LHCN-M2 (cell line): ENCODE measurements at regions not wholly inside any gene's neighbourhood (a gene's known extent, or its start where the extent isn't known, plus 50 kb on each side); places are given as distances from the start of the nearest gene placed in this dataset.

ENCODE experiments used
- DNase-seq: peaks from one replicate; pipeline ENCODE4 v3.0.0-alpha.2; 2012; ENCODE audit warnings: low read depth

DNA sequence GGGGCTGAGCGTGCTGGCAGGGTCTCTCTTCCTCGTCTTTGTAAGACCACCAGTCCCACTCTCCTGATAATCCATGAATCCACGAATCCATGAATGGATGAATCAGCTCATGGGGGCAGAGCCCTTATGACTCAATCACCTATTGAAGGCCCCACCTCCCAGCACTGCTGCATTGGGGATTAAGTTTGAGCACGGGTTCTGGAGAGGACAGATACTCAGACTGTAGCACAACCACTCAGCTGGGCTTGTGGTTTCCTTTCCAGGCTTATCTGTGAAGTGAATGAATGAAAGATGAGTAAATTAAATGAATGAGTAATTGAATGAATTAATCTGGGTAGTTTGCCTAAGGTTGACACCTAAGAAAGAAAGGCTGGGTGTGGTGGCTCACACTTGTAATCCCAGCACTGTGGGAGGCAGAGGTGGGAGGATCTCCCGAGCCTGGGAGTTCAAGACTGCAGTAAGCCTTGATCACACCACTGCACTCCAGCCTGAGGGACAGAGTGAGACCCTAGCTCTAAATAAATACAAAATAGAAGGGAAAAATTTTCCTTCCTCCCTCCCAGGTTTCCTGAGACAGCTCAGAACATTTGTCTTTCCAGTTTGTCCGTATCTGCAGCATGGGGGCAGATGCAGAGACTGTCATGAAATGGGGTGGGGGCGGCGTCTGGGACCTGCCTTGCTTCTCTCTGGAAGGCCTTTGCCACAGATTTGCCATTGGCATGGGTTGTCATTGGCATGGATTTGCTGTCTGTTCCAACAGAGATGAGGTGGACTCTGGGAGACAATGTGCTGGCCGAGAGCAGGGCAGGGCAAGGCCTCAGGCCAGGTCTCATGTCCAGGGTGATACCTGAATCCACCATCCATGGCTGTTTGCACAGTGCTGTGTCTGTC lies 187.7 kb upstream of the C1orf174 start:
- DNase-seq: no peak

DNA sequence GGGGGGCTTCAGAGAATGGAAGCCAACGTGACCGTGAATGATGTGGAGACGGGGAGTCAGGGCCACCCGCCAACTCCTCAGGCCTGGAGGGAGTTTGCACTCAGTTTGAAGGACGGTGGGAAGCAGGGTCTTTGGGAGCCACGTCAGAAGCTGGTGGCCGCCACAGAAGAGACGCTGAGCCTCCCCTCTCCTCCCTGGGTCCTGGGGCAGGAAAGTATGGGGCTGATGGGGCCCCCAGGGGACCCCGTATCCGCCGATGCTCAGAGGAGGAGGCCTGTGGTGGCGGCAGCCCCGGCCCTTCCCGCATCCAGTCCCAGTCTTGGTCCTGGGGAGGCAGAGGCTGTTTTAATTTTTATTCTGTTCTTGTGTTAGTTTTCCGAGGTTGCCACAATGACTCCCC lies 188.6 kb upstream of the C1orf174 start:
- no peak for DNase-seq

DNA sequence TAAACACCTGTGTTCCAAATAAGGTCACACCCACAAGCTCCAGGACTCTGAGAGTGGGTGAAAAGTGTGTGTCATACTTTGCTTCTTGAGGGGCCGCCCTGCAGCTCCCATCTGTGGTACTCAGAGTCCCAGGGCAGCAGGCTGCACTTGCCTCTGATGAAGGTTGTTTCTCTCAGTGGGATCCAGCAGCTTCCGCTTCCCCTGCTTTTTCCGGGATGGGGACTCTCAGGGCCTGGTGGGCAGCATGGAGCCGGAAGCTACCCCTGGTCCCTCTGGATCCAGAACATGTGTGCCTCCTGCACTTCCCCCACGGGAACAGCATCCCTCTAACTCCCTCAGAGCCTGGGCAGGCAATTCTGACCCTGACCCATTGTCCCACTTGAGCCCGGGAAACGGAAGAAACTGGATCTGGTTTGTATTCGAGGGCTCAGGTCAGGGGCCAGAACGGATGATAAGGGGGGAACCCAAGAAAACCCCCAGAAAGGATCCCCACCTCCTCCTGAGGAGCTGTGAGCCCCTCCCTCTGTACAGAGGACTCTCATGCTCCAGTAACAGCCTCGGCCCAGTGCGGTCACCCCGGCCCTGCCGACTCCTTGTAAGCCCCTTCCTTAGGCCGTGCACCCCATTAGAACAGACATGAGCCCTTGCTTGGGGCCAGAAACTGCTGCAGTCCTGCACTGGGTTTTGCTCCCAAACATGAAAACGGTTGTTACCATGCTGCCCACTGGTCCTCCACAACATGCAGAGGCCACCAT lies 189.5 kb upstream of the C1orf174 start:
- no peak for DNase-seq

DNA sequence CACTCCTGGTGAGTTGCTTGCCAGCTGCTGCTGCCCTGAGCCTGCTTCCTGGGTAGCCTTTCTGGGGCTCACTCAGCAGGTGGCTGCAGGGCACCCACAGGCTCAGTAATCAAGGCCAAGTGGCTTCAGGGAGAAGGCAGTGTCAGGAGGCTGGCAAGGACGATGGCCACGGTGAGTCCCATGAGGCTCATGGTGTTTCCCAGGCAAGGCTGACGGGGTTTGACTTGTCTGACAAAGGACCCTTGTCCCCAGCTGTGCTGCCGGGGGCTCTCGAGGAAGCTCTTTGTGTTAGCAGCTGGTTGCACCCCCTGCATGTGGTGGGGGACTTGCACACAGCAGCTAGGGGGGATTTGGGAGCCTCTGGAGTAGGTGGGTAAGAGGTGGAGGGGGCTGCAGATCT lies 190.5 kb upstream of the C1orf174 start:
- no peak for DNase-seq

DNA sequence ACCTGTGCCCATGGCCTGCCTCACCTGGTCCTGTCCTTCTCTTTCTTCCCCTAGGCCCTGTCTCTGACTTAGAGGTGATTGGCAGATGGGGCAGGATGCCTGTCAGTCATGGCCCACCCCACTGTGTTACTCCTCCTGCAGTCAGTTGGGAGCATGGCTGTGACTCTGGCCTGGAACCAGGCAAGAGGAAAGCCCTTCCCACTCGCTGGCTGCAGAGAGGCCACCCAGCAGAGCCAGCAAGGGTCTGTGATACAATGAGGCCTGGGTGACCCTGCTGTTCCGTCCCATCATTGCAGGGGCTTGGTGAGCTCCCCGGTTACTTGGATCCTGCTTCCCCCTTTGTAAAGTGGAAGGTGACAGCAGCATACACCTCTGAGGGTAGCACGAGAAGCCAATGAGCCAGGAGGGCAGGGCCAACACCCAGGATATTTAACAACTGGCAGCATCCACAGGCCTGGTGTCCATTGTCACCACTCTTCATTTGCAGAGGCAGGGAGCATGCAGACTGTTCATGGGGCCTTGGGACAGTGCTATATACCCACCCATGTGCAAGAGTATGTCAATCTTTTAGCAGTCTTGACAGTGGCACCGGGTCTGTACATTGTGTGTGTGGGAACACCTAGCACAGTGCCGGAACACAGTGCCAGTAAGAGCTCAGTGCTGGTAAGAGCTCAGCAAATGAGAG lies 191.0 kb upstream of the C1orf174 start:
- DNase-seq: no peak

DNA sequence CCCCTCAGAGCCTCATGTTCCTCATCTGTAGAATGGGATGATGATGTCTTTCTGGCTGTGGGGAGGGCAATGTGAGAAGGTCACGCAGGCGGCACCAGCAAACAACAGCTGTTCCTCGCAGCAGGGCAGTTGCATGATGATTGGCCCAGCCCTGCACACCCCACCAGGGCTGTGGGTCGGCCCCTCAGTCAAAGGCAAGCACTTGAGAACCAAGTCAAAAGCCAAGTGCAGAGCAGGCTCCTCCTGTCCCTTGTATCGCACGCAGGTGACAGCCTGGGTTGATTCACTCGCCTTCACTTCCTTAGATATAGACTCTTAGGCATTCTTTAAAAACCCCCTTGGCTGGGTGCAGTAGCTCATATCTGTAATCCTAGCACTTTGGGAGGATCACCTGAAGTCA lies 191.9 kb upstream of the C1orf174 start:
- DNase-seq: no peak

DNA sequence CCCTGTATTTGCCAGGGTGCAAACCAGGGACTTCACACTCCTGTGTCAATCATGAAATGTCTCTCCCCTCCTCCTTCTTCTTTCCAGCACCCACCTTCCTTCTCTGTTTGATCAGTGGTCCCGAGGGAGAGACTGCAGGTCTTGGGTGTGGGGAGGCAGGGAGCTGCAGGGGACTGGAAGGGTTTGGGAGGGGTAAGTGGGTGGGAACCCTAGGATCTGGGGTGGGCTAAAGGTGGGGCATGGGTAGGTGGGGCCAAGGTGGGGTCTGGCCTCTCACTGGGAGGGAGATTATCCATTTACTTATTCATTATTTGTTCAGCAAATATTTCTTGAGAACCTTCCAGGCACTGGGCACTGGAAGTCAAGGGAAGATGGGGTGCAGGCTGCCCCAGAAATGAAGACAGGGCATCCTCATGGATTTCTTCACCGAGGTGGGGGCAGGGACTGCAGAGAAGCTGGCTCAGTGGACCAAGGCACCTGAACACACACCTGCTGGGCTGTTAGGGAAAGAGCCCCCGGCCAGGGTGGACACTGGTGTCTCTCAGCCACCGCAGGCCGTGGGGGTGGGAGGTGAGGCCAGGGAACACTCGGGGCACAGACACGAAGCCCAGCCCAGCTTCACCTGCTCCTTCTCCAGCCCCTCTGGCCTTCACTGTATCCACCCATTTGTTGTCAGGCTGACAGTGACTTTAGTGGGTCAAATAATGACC lies 193.9 kb upstream of the C1orf174 start:
- DNase-seq: no peak

DNA sequence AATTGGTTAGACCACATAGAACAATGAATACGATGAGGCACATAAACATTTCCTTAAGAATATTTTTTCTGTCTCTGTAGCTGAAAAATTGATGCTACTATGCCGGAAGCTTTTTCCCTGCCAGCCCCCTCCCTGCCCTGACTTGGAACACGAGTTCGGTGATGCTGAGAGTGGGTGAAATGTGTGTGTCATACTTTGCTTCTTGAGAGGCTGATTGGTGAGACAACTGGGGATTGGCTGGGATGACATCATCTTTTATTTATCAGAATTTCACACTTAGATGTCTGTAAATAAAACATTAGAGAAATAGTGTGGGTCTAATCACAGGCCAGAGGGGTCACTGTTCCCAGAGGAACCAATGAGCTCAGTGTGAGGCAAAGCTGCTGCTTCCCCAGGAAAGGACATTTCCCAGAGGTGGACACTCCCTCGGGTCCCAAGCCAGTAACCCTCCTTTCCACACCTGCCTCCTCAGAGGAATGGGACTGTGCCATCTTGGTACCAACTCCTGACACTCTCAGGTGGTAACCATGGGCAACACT lies 195.4 kb upstream of the C1orf174 start:
- no peak for DNase-seq

DNA sequence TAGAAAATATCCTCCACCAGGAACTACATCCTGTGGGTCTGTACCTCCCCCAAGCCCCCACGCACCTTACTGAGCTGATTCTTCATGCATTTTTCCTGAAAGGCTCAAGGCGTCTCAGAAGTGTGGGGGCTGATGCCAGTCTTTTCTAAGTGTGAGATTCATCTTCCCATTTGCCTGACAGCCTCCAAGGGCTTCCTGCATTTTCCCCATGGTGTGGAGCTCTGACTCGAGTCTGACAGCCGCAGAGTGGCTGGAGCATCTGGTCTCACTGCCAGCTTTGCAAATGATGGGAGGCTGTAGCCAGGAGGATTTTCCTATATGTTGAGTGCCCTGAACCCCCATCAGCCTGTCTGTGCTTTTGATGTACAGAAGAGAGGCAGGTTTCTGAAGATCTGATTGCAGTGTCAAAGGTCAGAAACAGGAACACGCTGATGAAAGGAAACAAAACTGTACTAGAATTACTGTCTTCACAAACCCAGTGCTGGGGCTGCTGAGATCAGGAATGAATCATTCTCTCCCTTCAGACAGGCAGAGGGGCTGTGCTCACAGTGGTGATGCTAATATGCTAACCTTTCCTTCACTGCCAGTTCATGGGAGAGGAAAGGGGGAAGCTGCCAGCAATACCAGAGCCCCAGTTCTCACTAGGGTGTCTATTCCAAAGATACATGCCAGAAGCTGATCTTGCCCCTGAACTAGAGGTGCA lies 201.5 kb upstream of the C1orf174 start:
- no peak for DNase-seq

DNA sequence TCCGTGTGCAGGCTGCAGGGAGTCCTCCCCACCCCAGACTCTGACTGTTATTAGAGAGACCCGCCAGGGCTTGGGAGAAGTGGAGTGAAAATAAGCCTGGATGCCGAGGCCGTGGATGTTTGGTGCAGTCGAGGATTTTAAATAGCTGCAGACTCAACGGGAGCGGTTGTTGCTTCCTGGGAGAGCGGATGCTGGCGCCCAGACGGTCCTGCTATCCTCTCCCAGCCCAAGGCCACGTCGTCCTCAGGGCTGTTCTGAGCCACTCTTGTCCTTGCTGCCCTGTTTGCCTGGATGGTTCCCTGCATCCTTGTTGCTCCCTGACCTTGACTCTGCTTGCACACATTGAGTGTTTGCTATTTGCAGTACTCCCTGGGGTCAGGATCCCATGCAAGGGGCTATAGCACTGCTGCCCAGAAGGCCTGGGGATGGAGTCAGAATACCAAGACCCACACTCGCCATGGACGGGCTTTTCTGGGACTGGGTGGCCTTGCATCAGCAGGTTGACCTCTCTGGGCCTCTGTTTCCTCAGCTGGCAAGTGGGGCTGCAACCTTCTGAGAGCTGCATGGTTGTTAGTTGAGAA lies 205.3 kb upstream of the C1orf174 start:
- no peak for DNase-seq

DNA sequence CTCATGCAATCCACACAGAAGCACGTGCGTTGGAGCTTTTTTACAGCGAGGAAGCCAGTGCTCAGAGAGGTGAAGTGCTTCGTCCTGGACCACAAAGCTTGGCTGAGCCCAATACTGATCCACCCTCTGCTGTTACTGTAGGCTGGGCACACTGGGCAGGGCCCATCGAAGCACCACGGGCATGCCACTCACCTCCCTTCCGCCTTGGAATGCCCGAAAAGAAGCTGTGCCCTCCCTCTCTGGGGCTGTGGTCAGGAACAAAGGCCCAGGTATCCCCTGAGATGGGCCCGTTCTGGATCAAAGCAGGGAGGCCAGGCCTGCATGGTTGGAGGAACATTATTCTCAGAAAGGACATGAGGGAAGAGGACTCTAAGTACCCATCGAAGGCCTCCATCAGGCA lies 206.7 kb upstream of the C1orf174 start:
- no peak for DNase-seq

DNA sequence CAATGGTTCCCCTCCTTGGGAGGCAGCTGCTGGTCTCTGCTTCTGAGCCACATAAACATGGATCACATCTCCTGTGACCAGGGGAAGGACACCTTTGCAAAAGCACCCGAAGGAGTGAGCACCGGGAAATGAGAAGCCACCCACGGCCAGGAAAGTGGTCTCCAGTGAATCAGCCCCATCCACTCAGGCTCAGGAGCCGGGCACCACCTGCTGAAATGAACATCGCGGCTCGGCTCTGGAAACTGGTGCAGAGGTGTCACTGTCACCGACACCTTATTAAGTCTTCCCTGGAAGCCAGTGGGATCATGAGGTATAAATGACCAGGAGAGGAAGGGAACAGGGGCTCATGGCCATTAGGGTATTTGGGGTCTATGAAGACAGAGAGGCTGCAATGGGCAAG lies 207.2 kb upstream of the C1orf174 start:
- no peak for DNase-seq

DNA sequence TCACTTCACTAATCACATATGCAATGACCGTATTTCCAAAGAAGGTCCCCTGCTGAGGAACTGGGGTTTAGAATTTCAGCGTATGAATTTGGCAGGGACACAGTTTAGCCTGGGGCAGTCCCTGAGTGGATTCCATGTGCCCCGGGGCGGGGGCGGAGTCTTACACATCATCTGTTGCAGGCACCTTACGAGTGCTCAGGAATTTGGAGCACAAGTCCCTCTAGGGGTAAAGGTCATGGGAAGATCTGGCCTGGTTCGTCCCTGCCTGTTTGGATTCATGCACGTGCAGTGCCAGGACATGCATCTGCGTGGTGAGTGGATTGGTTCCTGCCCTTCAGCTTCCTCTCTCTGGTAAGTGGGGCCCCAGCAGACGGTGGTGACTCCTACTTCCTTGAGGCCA lies 208.3 kb upstream of the C1orf174 start:
- no peak for DNase-seq

DNA sequence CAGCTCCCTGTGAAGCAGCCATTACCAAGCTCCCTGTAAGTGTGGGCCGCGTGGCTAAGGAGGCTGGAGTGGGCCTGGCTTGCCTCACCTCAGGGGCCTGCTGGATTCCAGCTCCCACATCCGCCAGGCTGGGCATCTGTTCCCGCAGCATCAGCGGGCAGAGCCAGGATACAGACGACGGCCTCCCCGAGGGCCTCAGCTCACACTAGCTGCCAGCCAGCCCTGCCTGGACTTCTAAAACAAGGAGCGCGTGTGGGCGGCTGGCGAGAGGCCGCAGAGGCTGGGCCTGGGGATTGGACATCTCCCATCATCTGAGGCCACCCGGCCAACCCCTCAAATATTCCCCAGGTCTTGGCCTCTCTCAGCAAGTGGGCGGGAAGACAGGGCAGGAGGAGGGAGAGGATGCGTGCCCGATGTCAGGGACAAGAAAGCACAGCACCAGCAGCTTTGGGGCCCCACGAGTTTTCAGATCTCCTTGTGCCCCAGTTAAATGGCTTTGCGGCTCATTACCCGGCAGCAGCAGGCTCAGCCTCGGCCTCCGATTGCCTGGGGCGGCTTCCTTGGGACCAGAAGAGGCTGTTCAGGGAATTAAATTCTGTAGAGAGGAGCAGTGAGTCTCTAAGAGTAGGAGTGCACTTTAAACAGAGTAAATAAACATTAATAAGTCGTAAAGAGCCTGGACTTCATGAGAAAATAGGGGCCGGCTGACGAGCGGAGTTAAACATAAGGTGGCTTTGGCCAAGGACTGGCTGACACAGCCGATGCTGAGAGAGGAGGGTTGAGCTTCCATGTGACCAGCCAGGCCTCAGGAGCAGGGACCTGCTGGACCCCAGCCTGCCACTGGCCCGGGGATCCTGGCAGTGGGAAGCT lies 208.9 kb upstream of the C1orf174 start:
- no peak for DNase-seq

DNA sequence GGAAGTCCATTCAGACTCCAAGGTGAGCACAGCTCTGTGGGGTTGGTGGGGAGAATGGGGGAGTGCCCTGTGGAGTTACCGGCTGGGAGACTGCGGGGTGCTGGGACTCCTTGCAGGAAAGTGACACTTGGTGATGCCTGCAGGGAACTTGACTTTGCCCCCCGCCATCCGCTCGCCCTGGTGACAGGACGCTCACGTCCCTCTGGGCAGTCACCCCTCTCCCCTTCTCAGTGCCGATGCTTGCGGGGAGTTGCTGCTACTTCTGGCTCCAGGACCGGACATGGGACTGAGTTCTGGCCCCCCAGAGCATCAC lies 209.5 kb upstream of the C1orf174 start:
- DNase-seq: no peak

DNA sequence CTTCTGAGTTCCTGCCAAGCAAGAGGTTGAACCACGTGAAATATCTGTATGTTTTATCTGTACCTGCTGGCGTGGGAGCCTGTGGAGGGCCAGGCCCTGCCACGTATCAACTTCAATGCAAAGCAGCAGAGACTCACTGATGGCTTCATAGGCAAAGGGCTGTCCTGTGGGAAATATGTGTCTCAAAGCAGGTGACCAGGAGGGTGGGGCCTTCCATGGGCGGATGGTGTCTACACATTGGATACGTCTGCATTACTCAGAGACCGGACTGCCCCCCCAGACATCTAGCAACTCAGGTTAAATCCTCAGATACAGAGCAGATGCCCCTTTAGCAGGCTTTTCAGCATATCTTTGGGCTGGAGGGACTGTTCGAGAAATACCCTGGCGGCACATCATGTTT lies 210.8 kb upstream of the C1orf174 start:
- DNase-seq: no peak

DNA sequence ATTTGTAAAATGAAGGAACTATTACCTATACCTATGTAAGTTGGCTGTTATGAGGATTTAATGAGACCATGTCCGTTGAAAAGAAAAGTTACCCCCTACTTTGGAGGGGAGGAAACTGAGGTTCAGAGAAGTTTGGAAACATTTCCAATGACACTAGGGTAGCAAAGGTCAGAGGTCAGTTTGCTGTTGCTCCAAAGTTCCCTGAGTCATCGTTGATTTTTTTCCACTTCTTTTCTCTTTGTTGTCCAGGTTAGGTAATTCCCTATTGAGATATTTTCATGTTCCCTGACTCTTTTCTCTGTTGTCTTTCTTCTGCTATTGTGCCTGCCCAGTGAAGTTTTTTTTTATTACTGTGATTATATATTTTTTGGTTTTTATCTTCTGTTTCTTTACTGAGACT lies 213.8 kb upstream of the C1orf174 start:
- no peak for DNase-seq

DNA sequence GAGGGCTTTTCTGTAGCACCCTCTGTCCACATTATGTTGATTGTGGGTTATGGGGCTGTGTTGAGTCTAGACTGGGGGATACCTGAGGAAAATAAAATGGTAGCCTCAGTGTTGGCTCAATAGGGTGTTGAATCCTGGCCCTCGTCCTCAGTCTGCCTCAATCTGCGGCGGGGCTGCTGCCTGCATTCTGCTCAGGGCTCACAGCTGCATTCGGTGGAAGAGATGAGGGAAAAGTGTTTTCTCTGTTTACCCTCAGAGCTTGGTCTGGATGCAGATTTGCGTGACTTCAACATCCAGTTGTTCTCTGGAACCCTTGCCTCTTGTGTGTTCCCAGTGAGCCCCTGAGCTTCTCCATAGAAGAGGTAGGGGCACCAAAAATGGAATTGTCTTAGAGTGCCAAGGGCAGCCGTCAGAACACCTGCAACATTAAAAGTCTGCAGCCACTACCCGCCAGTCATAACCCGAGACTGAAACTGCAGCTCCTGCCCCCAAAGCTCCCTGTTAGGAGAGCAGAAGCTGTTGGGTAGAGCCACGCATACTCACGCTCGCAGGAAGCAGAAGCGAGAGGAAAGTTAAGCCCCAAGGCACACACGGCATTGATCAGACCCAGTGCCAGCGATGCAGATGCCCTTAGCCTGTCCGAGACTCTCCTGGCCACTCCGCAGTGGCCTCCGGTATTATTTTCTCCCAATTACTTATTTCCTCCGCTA lies 215.3 kb upstream of the C1orf174 start:
- no peak for DNase-seq

DNA sequence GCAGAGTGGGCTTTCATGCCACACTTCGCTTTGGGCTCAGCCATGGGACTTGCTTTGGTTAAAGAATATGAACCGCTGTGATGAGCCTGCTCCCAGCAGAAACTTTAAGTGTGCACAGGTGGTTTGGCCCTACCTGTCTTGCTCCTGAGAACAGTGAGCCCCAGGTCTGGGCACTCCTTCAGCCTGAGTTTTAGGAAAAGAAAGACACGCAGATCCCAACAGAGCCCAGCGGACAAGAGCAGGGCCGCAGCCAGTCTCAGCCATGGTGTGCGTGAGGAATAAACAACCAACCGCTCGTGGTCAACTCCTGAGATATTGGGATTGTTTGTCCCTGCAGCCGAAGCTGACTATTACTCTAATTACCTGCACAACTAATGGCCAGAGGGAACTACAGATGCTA lies 217.1 kb upstream of the C1orf174 start:
- no peak for DNase-seq
